GM21515 (cell line): ENCODE measurements at regions not wholly inside any gene's neighbourhood (a gene's known extent, or its start where the extent isn't known, plus 50 kb on each side); places are given as distances from the start of the nearest gene placed in this dataset.

Source experiments
- ATAC-seq: cut with Tn5 transposase; IDR thresholded peaks from one replicate; pipeline ENCODE4 v1.9.1; 2021; ENCODE audit not compliant: unreplicated experiment

GRCh38 chr7:156487811-156488533 is 152.6 kb upstream of the RNF32 start:
- no peak for ATAC-seq

DNA sequence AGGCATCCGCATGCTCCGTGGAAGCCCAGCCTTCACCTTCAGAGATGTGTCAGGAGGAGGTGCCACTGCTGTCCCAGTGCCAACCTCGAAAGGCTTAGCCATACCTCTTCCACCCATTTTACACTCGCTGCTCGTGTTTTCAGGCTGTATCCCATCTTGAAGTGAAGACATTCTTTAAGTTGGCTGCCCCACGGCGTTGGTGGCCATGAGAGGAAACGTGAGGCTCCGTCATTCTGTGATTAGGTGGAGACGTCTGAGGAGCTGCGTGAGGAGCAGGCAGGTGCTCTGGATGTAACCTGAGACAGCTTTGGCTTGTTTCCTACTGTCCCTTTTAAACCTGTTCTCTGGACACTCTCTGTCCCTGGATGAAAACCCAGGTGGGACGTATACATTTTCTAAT is 159.9 kb upstream of the RNF32 start:
- no peak for ATAC-seq

GRCh38 chr7:156479596-156479995 is 161.0 kb upstream of the RNF32 start:
- no peak for ATAC-seq

GRCh38 chr7:156478486-156478885 is 162.1 kb upstream of the RNF32 start:
- no peak for ATAC-seq

DNA sequence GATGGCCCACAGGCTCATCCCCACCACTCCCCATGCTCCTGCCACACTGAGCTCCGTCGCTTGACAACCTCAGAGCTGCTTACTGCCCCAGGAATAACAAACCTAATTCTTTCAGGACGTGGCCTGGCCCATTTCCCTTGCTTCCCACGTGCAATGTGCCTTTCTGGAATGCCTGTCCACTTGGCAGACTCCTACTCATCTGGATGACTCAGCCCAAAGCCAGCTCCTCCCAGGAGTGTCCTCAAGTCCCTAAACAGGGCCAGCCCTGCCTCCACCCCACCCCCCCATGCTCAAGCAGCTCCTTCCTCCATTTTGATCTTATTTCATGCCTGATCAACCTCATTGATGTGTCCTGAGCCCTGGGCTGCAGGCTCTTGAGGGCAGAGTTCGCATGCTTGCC is 164.9 kb upstream of the RNF32 start:
- no peak for ATAC-seq

DNA sequence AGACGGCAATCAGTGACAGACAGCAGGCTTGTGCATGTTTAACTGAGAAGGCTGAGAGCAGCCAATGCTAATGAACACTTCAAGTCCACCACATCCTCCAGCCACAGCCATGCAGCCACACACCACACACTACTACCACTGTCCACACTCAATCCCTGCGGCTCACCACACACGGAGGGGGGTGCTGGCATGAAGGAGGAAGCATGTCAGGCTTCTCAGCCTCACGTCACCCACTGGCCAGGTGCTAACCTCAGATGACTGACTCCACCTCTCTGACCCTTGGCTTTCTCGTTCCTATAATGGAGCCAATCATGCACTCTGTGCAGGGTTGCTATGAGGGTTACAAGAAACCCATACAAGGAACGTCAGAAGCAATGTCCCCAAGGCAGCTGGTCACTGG is 165.4 kb upstream of the RNF32 start:
- no peak for ATAC-seq

DNA sequence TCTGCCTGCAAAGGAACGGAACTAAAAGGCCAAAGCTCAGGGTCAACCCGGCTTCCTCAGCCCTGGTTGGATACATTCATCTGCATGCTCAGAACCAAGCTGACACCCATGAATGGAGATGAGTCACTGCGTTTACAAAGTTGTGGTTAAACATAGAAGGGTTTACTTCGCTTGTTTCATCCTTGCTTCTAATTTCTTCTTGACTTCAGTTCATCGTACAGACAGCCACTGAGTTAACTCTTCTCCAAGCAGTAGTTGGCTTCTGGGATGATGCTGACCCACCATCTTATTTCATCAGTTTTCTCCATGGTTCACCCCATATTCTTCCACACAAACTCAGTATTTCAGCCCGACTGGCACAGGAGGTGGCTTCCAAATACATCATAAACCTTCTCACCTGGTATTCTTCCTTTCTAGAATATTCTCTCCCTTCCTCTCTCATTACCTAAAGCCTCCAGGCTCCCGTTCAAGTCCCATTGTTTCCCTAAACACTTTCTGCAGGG is 166.3 kb upstream of the RNF32 start:
- ATAC-seq, result no peak

- no peak for ATAC-seq
Measured at GRCh38 chr7:156473476-156474240, 166.9 kb upstream of the RNF32 start.

- ATAC-seq, result no peak
Measured at GRCh38 chr7:156472267-156472666, 168.3 kb upstream of the RNF32 start.

GRCh38 chr7:156470399-156471320 is 169.9 kb upstream of the RNF32 start:
- no peak for ATAC-seq

DNA sequence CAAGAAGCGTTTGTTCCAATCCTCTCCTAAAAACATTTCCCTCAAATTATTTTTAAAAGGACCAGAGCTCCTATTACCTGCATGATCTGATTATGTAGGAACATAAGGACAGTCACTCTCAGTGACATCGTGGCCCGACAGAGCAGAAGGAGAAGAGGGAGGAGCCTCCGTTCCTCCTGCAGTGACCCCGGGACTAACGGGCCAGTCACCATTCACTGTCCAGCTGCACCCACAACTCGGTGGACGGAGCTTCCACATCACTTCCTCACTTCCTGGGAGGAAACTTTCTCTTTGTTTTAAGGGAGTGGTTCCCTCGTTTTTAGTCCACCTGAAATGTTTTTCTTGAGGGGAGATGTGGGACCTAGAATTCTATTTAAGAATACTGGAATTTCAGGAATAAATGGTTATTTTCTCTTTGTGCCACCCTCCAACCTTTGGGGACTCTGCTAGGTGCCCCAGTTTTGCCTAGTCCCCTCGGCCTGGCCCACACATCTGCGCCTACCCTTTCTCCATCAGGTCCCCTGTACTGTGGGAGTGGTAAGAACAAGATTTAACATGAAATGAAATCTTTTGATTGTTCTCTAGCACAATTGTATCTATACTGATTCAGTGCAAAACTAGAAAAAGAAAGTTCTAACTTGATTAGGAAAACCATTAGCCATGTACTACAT is 173.5 kb upstream of the RNF32 start:
- ATAC-seq, result no peak

DNA sequence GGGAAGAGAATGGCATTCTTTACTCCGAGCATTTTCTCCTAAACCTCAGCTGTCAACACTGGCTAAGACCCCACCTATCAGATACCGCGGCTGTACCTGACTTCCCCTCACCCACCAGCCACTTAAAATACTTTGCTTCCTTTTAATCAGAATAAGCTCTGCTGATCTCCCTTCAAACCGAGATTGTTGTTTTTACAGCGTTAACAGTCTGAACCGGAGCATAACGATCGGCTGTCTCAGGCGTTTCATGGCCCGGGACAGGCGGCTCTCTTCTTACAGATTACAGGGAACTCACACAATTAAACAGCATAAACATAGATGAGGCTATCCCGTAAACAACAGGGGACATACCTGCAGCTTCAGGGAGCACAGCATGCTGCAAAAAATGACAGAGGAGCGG is 174.3 kb upstream of the RNF32 start:
- ATAC-seq, result no peak

DNA sequence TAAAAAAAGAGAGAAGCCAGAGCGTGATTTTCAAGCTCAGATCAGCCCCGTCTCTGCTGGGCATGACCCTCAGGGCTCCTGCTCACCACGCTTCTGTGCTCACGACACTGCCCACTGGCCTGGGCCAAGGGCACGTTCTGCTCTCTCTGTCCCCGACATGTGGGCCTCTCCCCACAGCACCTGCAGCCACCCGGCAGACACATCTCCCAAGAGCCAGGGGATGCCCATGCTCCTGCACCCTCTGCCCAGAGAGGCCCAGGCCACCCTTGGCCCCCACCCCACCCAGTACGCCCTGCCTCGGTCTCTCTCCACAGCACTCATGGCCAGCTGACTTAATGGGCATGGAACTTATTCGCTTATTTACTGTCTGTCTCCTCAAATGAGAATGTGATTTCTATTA is 175.4 kb upstream of the RNF32 start:
- ATAC-seq, result no peak

DNA sequence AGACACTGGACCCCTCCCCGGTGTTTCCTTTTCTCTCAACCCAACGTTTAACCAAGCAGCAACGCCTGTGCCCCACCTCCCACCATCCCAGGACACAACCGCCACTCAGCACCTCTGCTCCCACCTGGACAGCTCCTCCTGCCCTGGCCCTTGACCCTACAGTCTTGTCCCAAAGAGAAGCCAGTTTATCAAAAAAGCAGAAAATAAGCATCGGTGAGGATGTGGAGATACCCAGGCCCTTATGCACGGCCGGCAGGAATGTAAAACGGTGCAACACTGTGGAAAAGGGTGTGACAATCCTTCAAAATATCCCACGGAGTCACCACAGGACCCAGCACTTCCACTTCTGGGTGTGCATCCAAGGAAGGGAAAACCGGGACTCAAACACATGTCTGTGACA is 176.2 kb upstream of the RNF32 start:
- ATAC-seq, result no peak

DNA sequence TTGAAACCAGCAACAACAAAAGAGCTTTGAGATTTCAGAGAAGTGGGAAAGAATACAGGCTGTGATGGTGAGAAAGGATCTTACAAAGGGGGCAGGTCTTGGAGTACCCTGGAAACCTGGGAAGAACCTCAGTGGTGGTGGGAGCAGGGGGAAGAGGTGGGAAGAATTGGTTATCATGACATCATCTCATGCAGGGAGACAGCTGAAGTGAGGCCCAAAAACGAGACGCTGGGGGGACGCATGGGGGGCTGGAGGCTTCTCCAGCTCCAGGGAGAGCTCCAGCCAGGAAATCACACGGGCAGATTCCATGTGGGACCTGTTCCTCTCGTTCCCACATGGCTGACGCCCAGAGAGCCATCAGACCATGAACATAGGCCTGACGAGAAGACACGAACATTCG is 177.3 kb upstream of the RNF32 start:
- ATAC-seq, result no peak

DNA sequence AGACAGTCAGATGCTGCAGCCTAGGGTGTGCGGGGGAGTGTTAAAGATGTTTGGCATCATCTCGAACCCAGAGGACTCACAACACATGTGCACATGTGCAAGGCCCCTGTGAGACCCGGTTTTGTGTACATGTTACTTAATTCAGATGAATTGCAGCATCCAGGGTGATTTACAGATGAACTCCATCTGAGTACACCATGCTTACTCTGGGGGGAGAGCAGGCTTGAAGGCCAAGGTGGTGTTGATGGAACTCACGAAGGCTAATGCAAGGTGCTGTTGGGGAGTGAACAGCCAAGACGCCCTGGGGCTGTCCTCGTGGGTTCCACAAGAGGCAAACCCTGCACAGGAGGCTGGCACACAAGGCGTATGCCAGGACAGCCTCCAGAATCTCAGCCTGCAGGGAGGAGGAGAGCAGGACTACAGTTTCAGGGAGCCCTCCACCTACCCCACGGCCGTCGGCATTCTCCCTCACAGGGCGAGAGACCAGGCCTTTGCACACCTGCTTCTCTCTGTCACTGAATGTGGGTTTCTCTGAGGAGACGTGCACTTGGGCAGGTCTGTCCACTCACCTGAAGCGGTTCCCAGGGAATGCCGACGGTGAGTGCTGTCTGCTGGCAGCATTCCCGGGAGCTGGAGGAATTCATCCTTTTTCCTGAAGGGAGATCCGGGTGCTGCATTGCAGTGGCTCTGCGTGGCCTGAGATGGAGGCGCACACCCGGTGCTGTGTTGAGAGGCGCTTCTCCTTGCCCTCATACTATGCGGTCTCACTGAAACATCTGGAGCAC is 178.5 kb upstream of the RNF32 start:
- ATAC-seq, result no peak

GRCh38 chr7:156460858-156461627 is 179.5 kb upstream of the RNF32 start:
- no peak for ATAC-seq

GRCh38 chr7:156459582-156459981 is 181.0 kb upstream of the RNF32 start:
- ATAC-seq, result no peak

GRCh38 chr7:156459067-156459466 is 181.5 kb upstream of the RNF32 start:
- no peak for ATAC-seq
